Ecto neural progenitor cell (in vitro differentiated cells): ENCODE measurements at regions not wholly inside any gene's neighbourhood (a gene's known extent, or its start where the extent isn't known, plus 50 kb on each side); places are given as distances from the start of the nearest gene placed in this dataset.

Source experiments
- DNase-seq: peaks from one replicate; pipeline ENCODE4 v3.0.0-alpha.2; 2018; ENCODE audit warnings: low spot score

DNA sequence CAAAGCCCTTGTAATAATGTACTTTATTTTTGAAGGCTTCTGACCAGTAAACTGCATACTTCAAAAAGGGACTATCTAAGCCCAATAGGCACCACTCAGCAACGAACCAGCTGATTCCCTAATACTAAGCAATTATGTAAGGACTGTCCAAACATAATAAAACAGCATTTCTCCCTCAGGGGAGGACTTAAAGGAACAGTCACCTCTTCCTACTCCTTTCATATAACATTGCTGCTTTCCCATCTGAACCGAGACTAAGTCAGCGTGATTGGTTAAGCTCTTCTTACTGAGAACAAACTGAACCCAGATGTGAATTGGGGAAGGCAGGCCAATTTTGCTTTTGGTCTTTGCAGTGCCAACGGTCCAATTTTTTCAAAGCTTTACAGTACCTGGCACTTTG is 420.0 kb downstream of the METTL15 start:
- DNase-seq, result no peak

DNA sequence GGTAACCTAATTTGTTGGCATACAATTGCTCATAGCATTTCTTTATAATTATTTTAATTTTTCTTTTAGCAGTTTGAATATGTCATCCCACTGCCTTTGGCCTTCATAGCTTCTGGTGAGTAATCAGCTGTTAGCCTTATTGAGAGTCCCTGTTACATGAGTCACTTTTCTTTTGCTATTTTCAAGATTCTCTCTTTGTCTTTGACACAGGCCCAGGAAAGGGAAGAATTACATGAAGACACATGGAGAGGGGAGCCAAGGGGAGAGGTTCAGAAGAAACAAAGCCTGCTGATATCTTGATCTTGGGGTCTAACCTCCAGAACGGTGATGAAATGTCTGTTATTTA is 418.2 kb downstream of the METTL15 start:
- DNase-seq, result no peak

DNA sequence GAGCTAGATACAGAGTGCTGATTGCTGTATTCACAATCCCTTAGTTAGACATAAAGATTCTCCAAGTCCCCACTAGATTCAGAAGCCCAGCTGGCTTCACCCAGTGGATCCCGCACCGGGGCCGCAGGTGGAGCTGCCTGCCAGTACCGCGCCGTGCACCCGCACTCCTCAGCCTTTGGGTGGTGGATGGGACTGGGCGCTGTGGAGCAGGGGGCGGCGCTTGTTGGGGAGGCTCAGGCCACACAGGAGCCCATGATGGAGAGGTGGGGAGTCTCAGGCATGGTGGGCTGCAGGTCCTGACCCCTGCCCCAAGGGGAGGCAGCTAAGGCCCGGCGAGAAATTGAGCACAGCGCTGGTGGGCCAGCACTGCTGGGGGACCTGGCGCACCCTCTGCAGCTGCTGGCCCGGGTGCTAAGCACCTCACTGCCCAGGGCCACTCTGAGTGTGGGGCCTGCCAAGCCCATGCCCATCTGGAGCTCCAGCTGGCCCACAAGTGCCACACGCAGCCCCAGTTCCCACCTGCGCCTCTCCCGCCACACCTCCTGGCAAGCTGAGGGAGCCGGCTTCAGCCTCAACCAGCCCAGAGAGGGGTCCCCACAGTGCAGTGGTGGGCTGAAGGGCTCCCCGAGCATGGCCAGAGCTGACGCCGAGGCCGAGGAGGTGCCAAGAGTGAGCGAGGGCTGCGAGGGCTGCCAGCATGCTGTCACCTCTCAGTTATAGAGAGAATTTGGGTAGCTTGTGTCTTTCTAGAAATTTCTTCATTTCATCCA is 417.6 kb downstream of the METTL15 start:
- no peak for DNase-seq

DNA sequence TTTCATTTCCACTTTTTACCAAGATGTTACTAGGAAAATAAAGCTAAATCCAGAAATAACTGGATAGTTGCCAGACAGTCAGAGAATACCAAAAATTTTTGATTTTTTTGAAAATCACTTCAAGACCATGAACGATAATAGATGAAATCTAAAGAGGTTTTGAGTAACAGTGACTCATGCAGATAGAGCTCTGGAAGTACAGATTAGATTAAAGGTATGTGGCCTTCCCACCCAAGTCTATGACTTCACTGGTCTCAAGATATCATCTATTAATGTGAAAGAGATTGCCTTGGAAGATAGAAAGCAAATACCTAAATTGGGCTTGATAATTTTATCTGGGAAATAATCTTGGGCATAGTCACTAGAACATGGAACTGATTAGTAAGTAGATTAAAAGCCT is 415.9 kb downstream of the METTL15 start:
- no peak for DNase-seq

DNA sequence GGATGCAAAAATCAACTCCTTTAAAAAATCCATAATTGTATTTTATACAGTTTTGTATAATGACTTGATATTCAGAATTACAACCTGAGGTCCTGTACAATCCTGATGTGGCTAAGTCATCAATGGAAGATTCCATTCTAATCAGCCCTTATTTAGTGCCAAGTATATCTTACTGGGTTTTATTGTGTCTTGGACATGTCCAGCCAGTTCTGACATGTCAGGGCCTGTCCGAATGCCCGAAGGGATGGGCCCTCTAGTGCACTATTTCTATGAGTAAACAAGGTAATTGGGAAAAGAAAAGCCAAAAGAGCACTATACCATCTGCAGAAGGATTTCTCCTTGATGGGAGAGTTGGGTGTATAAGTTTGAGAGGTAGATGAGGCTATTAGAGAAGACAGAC is 412.9 kb downstream of the METTL15 start:
- DNase-seq, result no peak

DNA sequence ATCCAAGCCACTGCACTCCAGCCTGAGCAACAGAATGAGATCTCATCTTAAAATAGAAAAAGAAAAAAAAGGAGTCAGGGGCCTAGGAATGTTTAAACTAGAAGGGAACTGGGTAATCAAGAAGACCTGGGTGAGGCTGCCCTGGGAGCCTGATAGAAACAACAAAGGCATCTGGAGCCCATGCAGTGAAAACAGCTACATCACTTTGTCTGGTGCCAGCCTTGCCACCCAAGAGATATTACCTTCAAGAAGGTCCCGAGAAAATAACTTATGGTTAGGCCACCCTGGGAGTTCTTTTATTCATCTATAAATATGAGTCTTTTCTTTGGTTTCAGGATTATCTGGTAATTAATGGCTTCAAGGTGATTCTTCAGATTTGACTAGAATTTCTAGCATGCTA is 412.1 kb downstream of the METTL15 start:
- no peak for DNase-seq

DNA sequence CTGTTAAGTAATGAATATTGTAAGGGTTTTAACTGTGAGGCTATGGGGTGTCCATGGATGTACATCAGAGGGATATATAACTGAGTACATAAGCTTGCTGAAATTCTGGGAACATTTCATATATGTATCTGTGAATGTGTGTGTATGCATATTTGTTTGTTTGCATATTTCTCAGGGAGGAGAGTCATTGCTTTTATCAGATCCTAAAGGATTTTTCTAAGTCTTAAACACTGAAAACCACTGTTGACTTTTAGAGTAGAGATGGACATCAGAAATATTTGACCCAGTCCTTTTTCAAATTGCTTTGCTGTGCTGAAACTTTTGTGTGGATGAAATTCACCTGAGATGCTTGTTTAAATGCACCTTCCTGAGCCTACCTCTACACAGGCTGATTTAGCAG is 410.6 kb downstream of the METTL15 start:
- no peak for DNase-seq

DNA sequence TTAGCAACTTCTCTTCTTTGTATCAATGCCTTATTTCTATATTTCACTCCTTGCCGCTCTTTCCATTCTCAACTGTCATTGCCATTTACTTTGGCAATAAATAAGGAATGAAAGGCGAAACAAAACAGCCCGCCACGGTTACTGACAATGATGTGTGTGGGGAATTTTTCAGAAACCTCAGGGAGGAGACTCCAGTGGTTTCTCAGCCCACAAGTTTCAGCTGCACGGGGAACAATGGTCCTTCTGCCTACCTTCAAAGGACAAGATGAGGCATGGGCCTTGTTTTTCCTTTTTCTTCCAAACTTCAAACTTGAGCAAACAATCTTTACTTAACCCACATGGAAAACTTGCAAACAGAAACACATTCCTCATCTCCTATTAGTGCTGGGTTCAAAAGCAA is 409.4 kb downstream of the METTL15 start:
- no peak for DNase-seq

DNA sequence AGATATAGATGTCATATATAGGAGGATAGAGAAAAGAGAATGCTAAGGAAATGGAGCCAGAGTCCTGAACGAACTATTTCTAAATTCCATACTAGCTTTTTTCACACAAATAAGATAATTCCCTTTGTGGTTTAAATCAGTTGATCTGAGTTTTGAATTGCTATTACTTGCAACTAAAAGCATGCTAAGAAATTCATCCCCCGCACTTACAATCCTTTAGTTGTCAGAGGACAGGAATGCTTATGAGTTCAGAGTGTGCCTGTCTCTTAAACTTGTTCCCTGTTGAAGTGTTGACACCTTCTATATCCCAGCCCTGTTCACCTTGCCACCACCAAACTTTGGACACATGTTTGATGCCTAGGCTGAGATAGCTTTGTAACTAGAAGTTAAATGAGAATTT is 406.2 kb downstream of the METTL15 start:
- no peak for DNase-seq

DNA sequence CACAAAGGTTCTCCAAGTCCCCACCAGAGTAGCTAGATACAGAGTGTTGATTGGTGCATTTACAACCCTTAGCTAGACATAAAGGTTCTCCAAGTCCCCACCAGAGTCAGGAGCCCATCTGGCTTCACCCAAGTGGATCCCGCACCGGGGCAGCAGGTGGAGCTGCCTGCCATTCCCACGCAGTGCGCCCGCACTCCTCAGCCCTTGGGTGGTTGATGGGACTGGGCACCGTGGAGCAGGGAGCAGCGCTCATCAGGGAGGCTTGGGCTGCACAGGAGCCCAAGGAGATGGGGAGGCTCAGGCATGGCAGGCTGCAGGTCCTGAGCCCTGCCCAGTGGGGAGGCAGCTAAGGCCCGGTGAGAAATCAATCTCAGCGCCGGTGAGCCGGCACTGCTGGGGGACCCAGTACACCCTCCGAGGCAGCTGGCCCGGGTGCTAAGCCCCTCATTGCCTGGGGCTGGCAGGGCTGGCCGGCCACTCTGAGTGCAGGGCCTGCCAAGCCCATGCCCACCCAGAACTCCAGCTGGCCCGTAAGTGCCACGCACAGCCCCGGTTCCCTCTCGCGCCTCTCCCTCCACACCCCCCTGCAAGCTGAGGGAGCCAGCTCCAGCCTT is 404.1 kb downstream of the METTL15 start:
- DNase-seq, result no peak

DNA sequence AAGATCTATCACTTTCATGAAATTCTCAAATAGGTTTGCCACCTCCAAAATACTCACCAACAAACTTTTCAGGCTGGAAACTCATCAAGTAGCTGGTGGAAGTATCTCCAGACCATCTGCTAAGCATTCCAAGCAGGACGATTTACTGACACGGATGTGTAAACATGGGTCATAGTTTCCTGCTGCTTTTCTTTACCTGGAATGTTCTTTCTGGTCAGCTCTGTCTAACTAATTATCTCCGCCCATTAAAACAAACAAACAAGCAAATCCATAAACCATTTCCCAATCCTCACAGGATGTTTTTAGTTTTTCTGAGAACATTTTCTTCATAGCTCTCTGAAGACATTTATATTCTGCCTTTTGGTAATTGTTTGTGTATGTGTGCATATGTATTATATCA is 397.0 kb downstream of the METTL15 start:
- no peak for DNase-seq

DNA sequence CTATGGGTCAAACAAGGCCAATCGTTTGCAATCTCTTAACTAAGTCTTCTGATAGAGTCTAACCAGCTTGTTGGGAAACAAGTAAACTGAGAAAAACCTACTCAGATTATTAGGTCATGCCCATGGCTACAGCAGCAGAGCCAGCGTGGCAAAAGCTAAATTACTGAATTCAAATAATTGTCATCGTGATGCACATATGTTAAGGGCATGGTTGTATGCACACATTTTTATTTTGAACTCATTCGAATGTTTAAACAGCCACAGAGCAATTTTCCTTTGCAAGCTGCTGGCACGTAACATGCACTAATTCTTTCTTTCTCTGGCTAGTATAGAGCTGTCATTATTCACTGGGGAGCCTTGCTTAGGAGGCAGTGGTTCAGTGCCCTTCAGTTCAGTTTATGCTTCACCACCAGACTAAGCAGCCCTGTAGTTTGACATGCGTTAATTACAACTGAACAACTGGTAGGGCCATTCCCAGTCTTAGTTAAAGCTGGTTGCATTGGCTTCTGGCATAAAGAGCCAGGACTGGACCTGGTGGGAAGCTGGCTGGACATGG is 396.4 kb downstream of the METTL15 start:
- no peak for DNase-seq

DNA sequence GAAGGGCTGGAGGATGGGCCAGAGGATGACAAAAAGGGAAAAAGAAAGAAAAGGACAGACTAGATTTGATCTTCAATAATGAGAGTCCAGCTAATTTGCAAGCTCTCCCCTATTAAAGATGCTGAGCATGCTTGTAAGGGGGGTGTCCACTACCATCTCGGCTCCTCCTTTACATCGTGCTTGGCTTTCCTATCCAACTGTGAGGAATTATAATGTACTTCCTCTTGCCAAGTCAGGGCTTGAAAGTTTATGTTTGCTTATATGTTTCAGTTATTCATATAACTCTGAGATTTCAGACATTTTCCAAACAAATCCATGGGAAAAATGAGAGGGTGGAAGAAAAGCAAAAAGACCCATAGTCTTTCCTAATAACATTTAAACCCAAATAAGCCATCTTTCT is 387.1 kb downstream of the METTL15 start:
- no peak for DNase-seq

DNA sequence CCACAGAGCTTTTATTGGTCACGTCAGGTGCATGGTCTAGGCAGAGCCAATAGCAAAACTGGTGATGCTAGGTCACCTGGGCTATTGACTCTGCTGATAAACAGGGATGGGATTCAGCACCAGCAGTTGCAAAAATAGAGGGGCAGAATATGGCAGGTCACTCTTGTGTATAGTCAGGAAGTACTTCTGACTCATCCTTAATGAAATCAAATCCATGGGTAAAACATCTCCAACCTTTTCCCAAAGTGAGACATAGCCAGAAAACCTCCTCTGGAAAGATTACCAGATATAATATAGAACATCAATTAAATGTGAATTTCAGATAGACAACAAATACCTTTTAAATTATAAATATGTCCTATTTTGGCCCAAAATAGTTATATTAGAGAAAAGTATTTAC is 383.2 kb downstream of the METTL15 start:
- DNase-seq, result no peak

DNA sequence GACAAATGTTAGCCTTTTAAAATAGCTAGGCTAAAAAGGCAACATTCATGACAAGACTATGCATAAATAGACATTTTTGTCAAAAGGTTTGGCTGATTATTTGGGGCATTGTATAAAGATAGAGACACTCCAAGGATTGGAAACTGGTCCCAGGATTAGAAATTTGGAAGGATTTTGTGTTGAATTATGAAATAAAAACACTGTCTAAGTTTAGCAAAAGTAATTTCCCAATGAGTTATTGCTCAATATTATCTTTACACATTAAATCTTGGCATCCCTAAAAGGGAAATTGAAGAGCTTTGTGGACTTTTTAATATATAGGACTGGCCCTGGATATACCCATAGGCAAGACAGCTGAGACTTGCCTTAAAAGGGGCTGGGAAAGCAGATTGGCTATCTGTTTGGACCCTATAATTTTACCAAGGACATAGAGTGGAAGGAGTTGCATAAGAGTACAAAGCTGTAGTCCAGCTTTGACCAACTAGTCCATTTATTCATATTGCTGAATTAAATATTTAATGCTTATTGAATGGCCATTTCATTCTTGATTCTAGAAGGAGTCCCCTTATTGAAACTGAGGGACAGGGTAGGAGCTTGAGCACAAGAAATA is 382.7 kb downstream of the METTL15 start:
- DNase-seq, result no peak

DNA sequence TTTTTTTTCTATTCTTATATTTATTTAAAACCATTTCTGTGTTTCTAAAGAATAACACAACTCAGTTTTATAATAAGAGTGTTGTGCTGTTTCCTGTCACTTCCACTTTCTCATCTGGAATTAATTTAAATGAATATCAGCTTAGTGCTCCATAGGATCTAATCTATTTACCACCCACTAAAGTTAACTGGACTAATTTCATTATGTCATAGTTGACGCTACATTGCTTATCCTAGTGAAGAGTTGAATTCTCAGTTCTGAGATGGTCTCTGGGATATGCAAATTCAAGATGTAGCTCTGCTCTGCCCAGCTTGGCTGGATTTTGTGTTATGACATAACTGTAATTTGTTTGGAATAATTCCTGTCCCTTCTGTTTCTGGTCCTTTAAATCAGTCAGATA is 380.1 kb downstream of the METTL15 start:
- DNase-seq, result no peak

DNA sequence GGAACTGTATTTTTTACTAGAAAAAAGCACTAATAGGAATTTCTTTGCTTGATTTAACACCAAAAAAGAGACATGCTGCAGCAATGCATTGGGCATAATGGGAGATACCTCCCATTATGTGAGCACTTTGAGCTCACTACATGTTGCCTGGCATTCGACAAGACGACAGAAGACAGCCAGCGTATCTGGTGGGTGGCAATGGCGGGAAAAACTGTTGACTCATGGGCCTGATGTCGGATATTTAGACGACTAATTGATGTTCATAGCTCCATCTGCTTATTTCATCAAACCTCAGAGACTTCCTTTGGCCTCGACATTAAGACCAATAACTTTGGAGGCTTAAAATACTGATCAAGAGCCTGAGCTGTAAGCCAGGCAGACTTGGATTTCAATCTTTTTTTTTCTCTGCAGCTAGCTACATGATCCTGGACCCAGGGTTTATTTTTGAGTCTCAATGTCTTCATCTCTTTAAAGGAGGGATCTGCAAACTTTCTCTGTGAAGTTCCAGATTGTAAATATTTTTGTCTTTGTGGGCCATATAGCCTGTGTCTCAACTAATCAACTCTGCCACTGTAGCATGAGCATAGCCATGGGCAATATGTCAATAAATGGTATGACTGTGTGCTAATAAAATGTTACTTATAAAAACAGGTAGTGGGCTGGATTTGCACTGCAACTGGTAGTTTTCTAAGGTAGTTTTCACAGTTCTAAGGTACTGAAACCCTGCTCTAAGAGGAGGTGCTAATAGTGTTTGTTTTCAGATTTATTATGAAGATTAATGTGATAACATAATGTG is 375.1 kb downstream of the METTL15 start:
- no peak for DNase-seq

DNA sequence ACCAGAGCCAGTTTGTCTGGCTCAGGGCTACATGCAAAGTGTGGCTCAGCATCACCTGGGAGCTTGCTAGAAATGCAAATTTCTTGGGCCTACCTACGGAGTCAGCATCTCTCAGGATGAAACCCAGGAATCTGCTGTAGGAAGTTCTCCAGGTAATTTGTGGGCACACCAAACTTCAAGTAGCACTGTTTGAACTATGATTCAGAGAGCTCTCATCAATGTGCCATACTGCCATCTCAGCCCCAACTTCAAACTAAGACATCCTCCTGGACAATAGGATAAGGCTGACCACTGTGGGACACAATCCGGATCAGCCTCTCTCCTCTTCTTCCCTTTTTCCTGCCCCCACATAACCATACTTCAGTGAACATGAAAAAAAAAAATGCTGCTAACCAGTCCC is 374.5 kb downstream of the METTL15 start:
- no peak for DNase-seq

DNA sequence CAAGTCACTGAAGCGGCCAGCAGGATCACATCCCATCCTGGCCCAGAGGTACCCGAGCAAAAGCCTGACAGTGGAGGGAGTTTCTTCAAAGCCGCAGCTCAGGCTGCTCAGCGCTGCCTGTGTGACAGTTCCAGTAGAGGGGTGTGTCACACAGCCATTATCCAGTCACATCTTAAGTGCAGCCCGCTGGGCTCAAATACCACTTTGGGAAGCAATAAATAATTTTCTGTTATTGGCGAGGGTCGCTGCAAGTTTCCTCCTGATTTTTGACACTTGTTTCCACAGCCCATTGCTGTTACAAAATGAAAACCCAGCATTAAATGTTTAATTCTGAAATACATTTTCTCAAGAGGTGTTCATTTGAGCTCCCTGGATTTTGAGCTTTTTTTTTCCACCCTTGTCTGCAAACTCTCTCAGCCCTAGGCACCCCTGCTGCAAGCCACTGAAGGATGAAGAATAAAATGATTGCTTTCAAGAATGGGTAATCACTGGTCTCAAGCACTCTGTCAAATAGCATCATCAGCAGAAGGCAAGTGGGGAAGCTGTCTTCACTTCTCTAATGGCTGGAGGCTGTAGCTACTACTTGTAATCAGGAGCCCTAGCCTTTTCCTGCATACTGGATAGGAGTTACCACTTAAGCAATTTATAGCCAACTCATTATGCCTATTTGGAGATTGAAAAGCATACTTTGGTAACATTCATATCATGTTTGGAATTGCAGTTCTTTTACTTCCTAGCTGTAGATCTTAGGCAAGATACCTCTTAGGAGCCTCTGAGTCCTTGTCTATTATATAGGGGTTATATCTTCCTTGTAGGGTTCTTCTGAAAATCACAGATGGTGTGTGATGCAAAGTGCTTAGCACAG is 373.7 kb downstream of the METTL15 start:
- no peak for DNase-seq

DNA sequence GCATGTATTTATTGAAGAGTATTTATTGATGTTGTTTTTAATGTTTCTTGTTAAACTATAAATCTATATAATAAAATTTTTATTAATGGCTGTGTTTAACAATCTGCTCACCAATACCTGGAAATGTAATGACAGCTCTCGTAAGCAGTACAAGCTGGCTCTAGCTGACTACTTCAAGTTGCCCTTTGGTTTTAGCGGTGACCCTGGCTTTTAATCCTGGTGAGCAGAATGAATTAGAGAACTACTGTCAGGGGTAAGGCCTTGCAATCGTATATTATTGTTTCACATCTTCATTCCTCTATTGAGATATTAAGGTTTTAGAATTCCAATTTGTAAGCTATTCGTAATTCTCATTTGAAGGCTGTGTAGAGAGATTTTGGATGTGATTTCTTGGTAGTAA is 372.2 kb downstream of the METTL15 start:
- no peak for DNase-seq

DNA sequence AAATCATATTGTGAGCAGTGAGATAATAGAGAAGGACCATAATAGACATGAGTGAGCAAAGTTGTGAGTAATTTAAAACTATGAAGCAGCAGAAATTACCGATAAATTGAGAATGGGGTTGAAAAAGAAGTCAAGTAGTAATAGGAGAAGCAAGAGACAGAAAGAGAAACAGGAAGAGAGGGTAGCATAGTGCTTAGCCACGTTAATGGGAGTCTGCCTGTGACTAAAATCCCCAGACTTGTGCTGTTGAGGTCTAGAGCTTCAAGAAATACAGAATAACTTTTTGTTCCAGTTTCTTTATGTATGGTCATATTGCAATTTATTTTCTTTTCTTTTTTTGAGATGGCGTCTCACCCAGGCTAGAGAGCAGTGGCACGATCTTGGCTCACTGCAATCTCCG is 368.7 kb downstream of the METTL15 start:
- no peak for DNase-seq

DNA sequence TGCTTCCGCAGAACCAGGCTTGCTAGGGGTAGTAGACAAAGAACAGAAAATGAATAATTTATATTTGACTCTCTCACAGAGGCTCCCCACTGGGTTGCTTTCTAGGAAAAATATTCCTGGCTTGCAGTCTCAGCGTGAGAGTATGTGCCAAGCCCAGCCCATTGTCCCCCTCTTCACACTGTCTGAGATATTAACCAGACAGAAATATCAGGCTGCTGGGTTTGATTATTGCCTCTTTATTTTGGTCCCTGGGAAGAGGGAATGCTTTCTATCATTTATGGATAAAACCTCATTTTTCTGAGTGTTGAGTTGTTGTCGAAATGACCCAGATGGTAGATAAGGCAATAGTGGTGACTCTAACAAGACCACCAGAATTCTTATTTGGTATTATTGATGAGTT is 367.9 kb downstream of the METTL15 start:
- no peak for DNase-seq
